CD4-positive, alpha-beta memory T cell (primary cell): ENCODE measurements at regions not wholly inside any gene's neighbourhood (a gene's known extent, or its start where the extent isn't known, plus 50 kb on each side); places are given as distances from the start of the nearest gene placed in this dataset.
"Not testable (repeated sequence)": the region's sequence is repeated elsewhere in the genome, so short reads cannot be mapped to it uniquely, and the experiment has no call there.

Experiments
- CTCF ChIA-PET: fragments of 350-600 bp; sonication (Branson Sonifier 250); formaldehyde crosslinking; loops from one replicate; lab custom pipeline; 2021; ENCODE audit warnings: inconsistent platforms; ENCODE audit not compliant: partially characterized antibody; lab: Charles Lee
- POLR2A ChIA-PET: fragments of 350-600 bp; sonication (Branson Sonifier 250); formaldehyde crosslinking; loops from one replicate; lab custom pipeline; 2021; ENCODE audit not compliant: partially characterized antibody; lab: Charles Lee
- DNase-seq, 5 donors: peaks; one replicate each; pipeline versions ENCODE4 v3.0.0 to v3.0.0-alpha.2; 2020 to 2022; ENCODE audit warnings: mixed read lengths in 1 of 5
- H3K27ac ChIP-seq: one replicate; pipeline ENCODE4 v1.7.0; 2013; ENCODE audit warnings: low read depth, low read length
- H3K27me3 ChIP-seq: 2 replicates; pipeline ENCODE4 v1.7.0; 2013; ENCODE audit warnings: mild to moderate bottlenecking, low read length, moderate library complexity; ENCODE audit not compliant: insufficient read depth
- H3K36me3 ChIP-seq: 2 replicates; pipeline ENCODE4 v1.7.0; 2013; ENCODE audit warnings: mild to moderate bottlenecking, low read length, moderate library complexity; ENCODE audit not compliant: insufficient read depth
- H3K4me1 ChIP-seq: 2 replicates; pipeline ENCODE4 v1.7.0; 2013; ENCODE audit warnings: mild to moderate bottlenecking, low read length, moderate library complexity; ENCODE audit not compliant: insufficient read depth
- H3K4me3 ChIP-seq, 2 donors: one replicate each; pipeline ENCODE4 v1.7.0; 2013; ENCODE audit warnings: low read length in 2 of 2, mild to moderate bottlenecking in 1 of 2
- H3K9me3 ChIP-seq, 2 donors: one replicate each; pipeline ENCODE4 v1.7.0; 2013; ENCODE audit warnings: low read length in 2 of 2, control low read depth in 1 of 2; ENCODE audit not compliant: control insufficient read depth in 1 of 2
- H3K27ac Mint-ChIP-seq, 7 donors: one replicate each; pipeline ENCODE4 v1.8.0; 2020 to 2021; ENCODE audit warnings: mixed read lengths in 7 of 7, mild to moderate bottlenecking in 6 of 7, inconsistent platforms in 3 of 7, moderate library complexity in 3 of 7
- H3K27me3 Mint-ChIP-seq, 2 donors: one replicate each; pipeline ENCODE4 v1.8.0; 2020 to 2021; ENCODE audit warnings: mixed read lengths in 2 of 2
- H3K36me3 Mint-ChIP-seq, 2 donors: one replicate each; pipeline ENCODE4 v1.8.0; 2020 to 2021; ENCODE audit warnings: mixed read lengths in 2 of 2, inconsistent platforms in 1 of 2, mild to moderate bottlenecking in 1 of 2
- H3K4me1 Mint-ChIP-seq, 4 donors: one replicate each; pipeline ENCODE4 v1.8.0; 2020 to 2021; ENCODE audit warnings: mixed read lengths in 4 of 4, mild to moderate bottlenecking in 1 of 4
- H3K4me3 Mint-ChIP-seq, 8 donors: one replicate each; pipeline ENCODE4 v1.8.0; 2020 to 2021; ENCODE audit warnings: mixed read lengths in 8 of 8, mild to moderate bottlenecking in 7 of 8, moderate library complexity in 6 of 8, inconsistent platforms in 3 of 8
- H3K9me3 Mint-ChIP-seq, 8 donors: one replicate each; pipeline ENCODE4 v1.8.0; 2020 to 2021; ENCODE audit warnings: mixed read lengths in 8 of 8, mild to moderate bottlenecking in 5 of 8, inconsistent platforms in 3 of 8, moderate library complexity in 1 of 8
- intact Hi-C: fragments of 100-400 bp; cut with micrococcal nuclease; formaldehyde crosslinking; loops from one replicate; pipeline ENCODE4 v1.15.1; 2023

GRCh38 chr1:186762653-186763052 is 66.1 kb upstream of the PLA2G4A start:
- H3K9me3 ChIP-seq, result no peaks in the 10 kb centered on the region
- H3K4me1 ChIP-seq, result no peaks in the 10 kb centered on the region
- Mint-ChIP-seq H3K9me3 (peaks cover 0 to 4% (median 0%) of the 10 kb centered on the region in 8 donors), H3K27ac (no peak overlapping the region), H3K4me3 (no peak overlapping the region), H3K36me3 (no peaks in the 10 kb centered on the region), H3K27me3 (no peaks in the 10 kb centered on the region), H3K4me1 (no peaks in the 10 kb centered on the region)
- no peak for DNase-seq
- ChIA-PET CTCF (no interaction called here), POLR2A (no interaction called here)
- no peaks in the 10 kb centered on the region for H3K36me3 ChIP-seq
- H3K4me3 ChIP-seq, result no peak overlapping the region
- H3K27me3 ChIP-seq, result no peaks in the 10 kb centered on the region
- intact Hi-C loops, result no loop called here
- H3K27ac ChIP-seq, result no peak overlapping the region

GRCh38 chr1:186761358-186761757 is 67.4 kb upstream of the PLA2G4A start:
- no peaks in the 10 kb centered on the region for H3K4me1 ChIP-seq
- no peak for DNase-seq
- intact Hi-C loops, result no loop called here
- H3K27me3 ChIP-seq, result no peaks in the 10 kb centered on the region
- H3K27ac ChIP-seq, result no peak overlapping the region
- Mint-ChIP-seq H3K27ac (no peak overlapping the region), H3K27me3 (peaks cover 0 to under 1% of the 10 kb centered on the region in 2 donors), H3K4me1 (no peaks in the 10 kb centered on the region), H3K4me3 (no peak overlapping the region), H3K36me3 (no peaks in the 10 kb centered on the region), H3K9me3 (peaks cover 0 to 4% (median 0%) of the 10 kb centered on the region in 8 donors)
- no peak overlapping the region for H3K4me3 ChIP-seq
- no peaks in the 10 kb centered on the region for H3K9me3 ChIP-seq
- H3K36me3 ChIP-seq, result no peaks in the 10 kb centered on the region
- ChIA-PET CTCF (no interaction called here), POLR2A (no interaction called here)

DNA sequence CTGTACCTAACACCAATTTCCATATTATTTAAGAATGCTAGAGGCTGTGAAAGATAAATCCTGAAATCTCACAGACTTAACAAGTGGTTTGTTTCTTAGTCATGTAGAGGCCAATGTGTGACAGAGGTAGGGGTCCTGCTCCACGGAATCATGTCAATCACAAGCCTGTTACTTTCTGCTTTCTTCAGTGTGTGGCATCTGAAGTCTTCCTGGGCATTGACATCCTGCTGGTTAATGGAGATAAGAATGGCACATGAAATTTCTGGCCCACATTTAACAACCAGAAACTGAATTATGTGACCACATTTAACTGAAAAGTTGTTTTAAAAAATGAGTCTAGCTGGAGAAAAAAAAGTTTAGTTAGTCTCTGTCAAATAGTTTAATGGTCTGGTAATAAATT is 68.3 kb upstream of the PLA2G4A start:
- no peak overlapping the region for H3K27ac ChIP-seq
- POLR2A ChIA-PET, result no interaction called here
- intact Hi-C loops, result no loop called here

DNA sequence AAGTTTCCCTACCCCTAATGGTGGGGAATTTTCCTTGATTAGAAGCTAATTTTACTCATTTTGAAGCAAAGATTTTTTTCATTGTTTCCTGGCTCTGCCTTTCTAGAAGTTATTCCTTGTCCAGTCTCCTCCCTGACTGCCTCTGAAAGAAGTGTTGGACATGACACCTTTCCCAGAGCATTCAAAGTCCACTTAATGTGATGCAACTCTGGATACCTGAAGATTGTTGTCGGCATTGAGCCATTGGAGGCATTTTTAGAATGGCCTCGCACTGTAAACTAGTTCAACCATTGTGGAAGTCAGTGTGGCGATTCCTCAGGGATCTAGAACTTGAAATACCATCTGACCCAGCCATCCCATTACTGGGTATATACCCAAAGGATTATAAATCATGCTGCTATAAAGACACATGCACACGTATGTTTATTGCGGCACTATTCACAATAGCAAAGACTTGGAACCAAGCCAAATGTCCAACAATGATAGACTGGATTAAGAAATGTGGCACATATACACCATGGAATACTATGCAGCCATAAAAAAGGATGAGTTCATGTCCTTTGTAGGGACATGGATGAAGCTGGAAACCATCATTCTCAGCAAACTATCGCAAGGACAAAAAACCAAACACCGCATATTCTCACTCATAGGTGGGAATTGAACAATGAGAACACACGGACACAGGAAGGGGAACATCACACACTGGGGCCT is 69.7 kb upstream of the PLA2G4A start:
- intact Hi-C loops, H3K36me3 Mint-ChIP-seq, H3K36me3 ChIP-seq, H3K27ac ChIP-seq, H3K27ac Mint-ChIP-seq, H3K4me3 Mint-ChIP-seq, POLR2A ChIA-PET, H3K4me3 ChIP-seq, H3K4me1 Mint-ChIP-seq, H3K9me3 ChIP-seq, DNase-seq, H3K4me1 ChIP-seq, CTCF ChIA-PET, H3K27me3 Mint-ChIP-seq, H3K9me3 Mint-ChIP-seq, H3K27me3 ChIP-seq: not testable (repeated sequence)

More for the DNA sequence above, 68.3 kb upstream of the PLA2G4A start:
- H3K9me3 ChIP-seq, result no peaks in the 10 kb centered on the region
- peaks cover 0 to 4% (median under 1%) of the 10 kb centered on the region in 8 donors for H3K9me3 Mint-ChIP-seq
- no peaks in the 10 kb centered on the region for H3K4me1 ChIP-seq
- no peaks in the 10 kb centered on the region for H3K27me3 ChIP-seq
- H3K27me3 Mint-ChIP-seq, result peaks cover 0 to 2% of the 10 kb centered on the region in 2 donors
- H3K36me3 Mint-ChIP-seq, result no peaks in the 10 kb centered on the region
- no peak overlapping the region for H3K4me3 Mint-ChIP-seq
- no peaks in the 10 kb centered on the region for H3K4me1 Mint-ChIP-seq
- no peaks in the 10 kb centered on the region for H3K36me3 ChIP-seq
- CTCF ChIA-PET, result no interaction called here
- H3K4me3 ChIP-seq, result no peak overlapping the region
- H3K27ac Mint-ChIP-seq, result no peak overlapping the region
- DNase-seq, result no peak

GRCh38 chr1:186757851-186758250 is 70.9 kb upstream of the PLA2G4A start:
- Histone ChIP-seq H3K4me3 (no peak overlapping the region), H3K9me3 (no peaks in the 10 kb centered on the region), H3K27ac (no peak overlapping the region), H3K27me3 (no peaks in the 10 kb centered on the region), H3K4me1 (no peaks in the 10 kb centered on the region), H3K36me3 (no peaks in the 10 kb centered on the region)
- no peaks in the 10 kb centered on the region for H3K4me1 Mint-ChIP-seq
- no peak for DNase-seq
- no peak overlapping the region for H3K27ac Mint-ChIP-seq
- H3K36me3 Mint-ChIP-seq, result no peaks in the 10 kb centered on the region
- intact Hi-C loops, result no loop called here
- ChIA-PET CTCF (no interaction called here), POLR2A (no interaction called here)
- H3K4me3 Mint-ChIP-seq, result no peak overlapping the region
- peaks cover 0 to 2% of the 10 kb centered on the region in 2 donors for H3K27me3 Mint-ChIP-seq
- H3K9me3 Mint-ChIP-seq, result peaks cover 0 to 5% (median 1%) of the 10 kb centered on the region in 8 donors

- H3K9me3 Mint-ChIP-seq, result peaks cover 0 to 6% (median 0%) of the 10 kb centered on the region in 8 donors
- no peak overlapping the region for H3K27ac Mint-ChIP-seq
Observed at GRCh38 chr1:186754542-186755145, 74.1 kb upstream of the PLA2G4A start.

DNA sequence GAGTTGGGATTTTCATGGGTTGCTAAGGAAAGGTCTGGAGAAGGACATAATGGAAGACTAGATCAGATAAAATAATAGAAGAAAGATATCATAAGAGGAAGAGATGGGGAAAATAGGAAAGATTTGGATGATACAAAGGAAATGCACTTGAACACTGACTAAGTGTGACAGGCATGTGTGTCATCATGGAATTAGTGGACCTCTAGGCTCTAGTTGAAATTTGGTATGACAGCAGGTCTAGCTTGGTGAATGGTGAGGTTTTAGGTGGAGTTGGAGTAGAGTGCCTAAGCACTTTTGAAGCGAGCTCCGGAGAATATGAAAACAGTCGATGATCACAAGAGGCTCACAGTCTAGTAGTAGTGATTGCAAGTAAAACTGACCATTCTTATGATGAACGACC is 73.0 kb upstream of the PTGS2 start:
- POLR2A ChIA-PET, result no interaction called here
- H3K36me3 ChIP-seq, result no peaks in the 10 kb centered on the region
- peaks cover 0 to 10% (median 4%) of the 10 kb centered on the region in 8 donors for H3K9me3 Mint-ChIP-seq
- no peak overlapping the region for H3K27ac Mint-ChIP-seq
- CTCF ChIA-PET, result no interaction called here
- DNase-seq, result no peak
- H3K4me1 ChIP-seq, result no peaks in the 10 kb centered on the region
- no peak overlapping the region for H3K4me3 Mint-ChIP-seq
- peaks cover 0 to 4% of the 10 kb centered on the region in 2 donors for H3K27me3 Mint-ChIP-seq
- H3K36me3 Mint-ChIP-seq, result no peaks in the 10 kb centered on the region
- H3K27ac ChIP-seq, result no peak overlapping the region
- H3K9me3 ChIP-seq, result no peaks in the 10 kb centered on the region
- H3K27me3 ChIP-seq, result no peaks in the 10 kb centered on the region
- no peaks in the 10 kb centered on the region for H3K4me1 Mint-ChIP-seq
- no peak overlapping the region for H3K4me3 ChIP-seq
- intact Hi-C loops, result no loop called here

More at GRCh38 chr1:186754542-186755145, 74.1 kb upstream of the PLA2G4A start:
- Histone ChIP-seq H3K4me1 (no peaks in the 10 kb centered on the region), H3K36me3 (no peaks in the 10 kb centered on the region), H3K27ac (no peak overlapping the region), H3K27me3 (no peaks in the 10 kb centered on the region), H3K4me3 (no peak overlapping the region), H3K9me3 (no peaks in the 10 kb centered on the region)
- CTCF ChIA-PET, result no interaction called here
- DNase-seq, result no peak
- Mint-ChIP-seq H3K27me3 (peaks cover 0 to 2% of the 10 kb centered on the region in 2 donors), H3K4me3 (no peak overlapping the region), H3K4me1 (no peaks in the 10 kb centered on the region), H3K36me3 (no peaks in the 10 kb centered on the region)
- intact Hi-C loops, result no loop called here
- POLR2A ChIA-PET, result no interaction called here
